ENCODE measurements at regions not wholly inside any gene's neighbourhood (a gene's known extent, or its start where the extent isn't known, plus 50 kb on each side); places are given as distances from the start of the nearest gene placed in this dataset.

- no peak overlapping the region for H3K4me3 ChIP-seq (ENCODE audit: low read length)
- H3K27ac ChIP-seq (ENCODE audit: low read depth, low read length) = no peak overlapping the region
- no peaks in the 10 kb centered on the region for H3K9me3 ChIP-seq (ENCODE audit: control insufficient read depth, low read length)
- no peaks in the 10 kb centered on the region for H3K27me3 Mint-ChIP-seq (ENCODE audit: insufficient read depth)
- DNase-seq = no peak
- no peaks in the 10 kb centered on the region for H3K9me3 Mint-ChIP-seq
- no peak for TF ChIP-seq CTCF (conservative IDR thresholded peaks at IDR 0.05)
- peaks cover 3% of the 10 kb centered on the region for H3K4me1 Mint-ChIP-seq
- H3K27ac Mint-ChIP-seq = no peak overlapping the region
- no peaks in the 10 kb centered on the region for H3K27me3 ChIP-seq (ENCODE audit: control insufficient read depth, insufficient read depth, low read length, poor library complexity, severe bottlenecking)
- H3K36me3 ChIP-seq (ENCODE audit: control insufficient read depth, insufficient read depth, low read length) = no peaks in the 10 kb centered on the region
- H3K4me3 Mint-ChIP-seq = no peak overlapping the region
- no peaks in the 10 kb centered on the region for H3K36me3 Mint-ChIP-seq (ENCODE audit: low read depth)
- WGBS, 2 experiments (ENCODE audit: insufficient coverage in 1 of 2, insufficient read length in 1 of 2) = 83 to 94% methylated on average over 5 to 7 of the region's 7 CpGs
- H3K9ac ChIP-seq (ENCODE audit: extremely low read depth, low read length, poor library complexity, severe bottlenecking) = no peak overlapping the region
- H3K4me1 ChIP-seq (ENCODE audit: control insufficient read depth, insufficient read depth, low read length) = no peaks in the 10 kb centered on the region
Observed at GRCh38 chr3:159910991-159911663, 77.5 kb upstream of the IL12A start.

- Mint-ChIP-seq H3K9me3 (no peaks in the 10 kb centered on the region), H3K27me3 (ENCODE audit: insufficient read depth) (no peaks in the 10 kb centered on the region), H3K4me3 (no peak overlapping the region), H3K4me1 (peaks cover 3% of the 10 kb centered on the region), H3K27ac (no peak overlapping the region), H3K36me3 (ENCODE audit: low read depth) (no peaks in the 10 kb centered on the region)
- 86 to 89% methylated on average over 1 to 2 of the region's 2 CpGs for WGBS, 2 experiments (ENCODE audit: insufficient coverage in 1 of 2, insufficient read length in 1 of 2)
- Histone ChIP-seq H3K4me3 (ENCODE audit: low read length) (no peak overlapping the region), H3K4me1 (ENCODE audit: control insufficient read depth, insufficient read depth, low read length) (peaks cover 3% of the 10 kb centered on the region), H3K36me3 (ENCODE audit: control insufficient read depth, insufficient read depth, low read length) (no peaks in the 10 kb centered on the region), H3K9me3 (ENCODE audit: control insufficient read depth, low read length) (no peaks in the 10 kb centered on the region), H3K9ac (ENCODE audit: extremely low read depth, low read length, poor library complexity, severe bottlenecking) (no peak overlapping the region), H3K27ac (ENCODE audit: low read depth, low read length) (no peak overlapping the region), H3K27me3 (ENCODE audit: control insufficient read depth, insufficient read depth, low read length, poor library complexity, severe bottlenecking) (no peaks in the 10 kb centered on the region)
- no peak for DNase-seq
- TF ChIP-seq CTCF (conservative IDR thresholded peaks at IDR 0.05) = no peak
Observed at GRCh38 chr3:159911664-159912037, 77.0 kb upstream of the IL12A start.

- no peaks in the 10 kb centered on the region for H3K36me3 Mint-ChIP-seq (ENCODE audit: low read depth)
- Histone ChIP-seq H3K9me3 (ENCODE audit: control insufficient read depth, low read length) (no peaks in the 10 kb centered on the region), H3K27ac (ENCODE audit: low read depth, low read length) (no peak overlapping the region), H3K9ac (ENCODE audit: extremely low read depth, low read length, poor library complexity, severe bottlenecking) (no peak overlapping the region), H3K36me3 (ENCODE audit: control insufficient read depth, insufficient read depth, low read length) (no peaks in the 10 kb centered on the region), H3K4me1 (ENCODE audit: control insufficient read depth, insufficient read depth, low read length) (peaks cover 6% of the 10 kb centered on the region), H3K4me3 (ENCODE audit: low read length) (no peak overlapping the region), H3K27me3 (ENCODE audit: control insufficient read depth, insufficient read depth, low read length, poor library complexity, severe bottlenecking) (no peaks in the 10 kb centered on the region)
- H3K4me1 Mint-ChIP-seq = peaks cover 8% of the 10 kb centered on the region
- DNase-seq = no peak
- TF ChIP-seq CTCF (conservative IDR thresholded peaks at IDR 0.05) = no peak
- H3K4me3 Mint-ChIP-seq = no peak overlapping the region
- H3K27me3 Mint-ChIP-seq (ENCODE audit: insufficient read depth) = no peaks in the 10 kb centered on the region
- 60 to 81% methylated on average over 1 of the region's 1 CpG for WGBS, 2 experiments (ENCODE audit: insufficient coverage in 1 of 2, insufficient read length in 1 of 2)
- H3K9me3 Mint-ChIP-seq = no peaks in the 10 kb centered on the region
- no peak overlapping the region for H3K27ac Mint-ChIP-seq
Observed at GRCh38 chr3:159913712-159914414, 74.8 kb upstream of the IL12A start.

All from endodermal cell (in vitro differentiated cells).